ENCODE measurements at regions not wholly inside any gene's neighbourhood (a gene's known extent, or its start where the extent isn't known, plus 50 kb on each side); places are given as distances from the start of the nearest gene placed in this dataset.

- no peak for DNase-seq (ENCODE audit: extremely low read depth, low read depth)
- H3K4me3 ChIP-seq (replicated peaks; ENCODE audit: low read depth, low read length) = no peak overlapping the region
- TF ChIP-seq, protein P1, sequence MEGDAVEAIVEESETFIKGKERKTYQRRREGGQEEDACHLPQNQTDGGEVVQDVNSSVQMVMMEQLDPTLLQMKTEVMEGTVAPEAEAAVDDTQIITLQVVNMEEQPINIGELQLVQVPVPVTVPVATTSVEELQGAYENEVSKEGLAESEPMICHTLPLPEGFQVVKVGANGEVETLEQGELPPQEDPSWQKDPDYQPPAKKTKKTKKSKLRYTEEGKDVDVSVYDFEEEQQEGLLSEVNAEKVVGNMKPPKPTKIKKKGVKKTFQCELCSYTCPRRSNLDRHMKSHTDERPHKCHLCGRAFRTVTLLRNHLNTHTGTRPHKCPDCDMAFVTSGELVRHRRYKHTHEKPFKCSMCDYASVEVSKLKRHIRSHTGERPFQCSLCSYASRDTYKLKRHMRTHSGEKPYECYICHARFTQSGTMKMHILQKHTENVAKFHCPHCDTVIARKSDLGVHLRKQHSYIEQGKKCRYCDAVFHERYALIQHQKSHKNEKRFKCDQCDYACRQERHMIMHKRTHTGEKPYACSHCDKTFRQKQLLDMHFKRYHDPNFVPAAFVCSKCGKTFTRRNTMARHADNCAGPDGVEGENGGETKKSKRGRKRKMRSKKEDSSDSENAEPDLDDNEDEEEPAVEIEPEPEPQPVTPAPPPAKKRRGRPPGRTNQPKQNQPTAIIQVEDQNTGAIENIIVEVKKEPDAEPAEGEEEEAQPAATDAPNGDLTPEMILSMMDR (IDR thresholded peaks at IDR 0.05; ENCODE audit: low read depth, low read length, missing control alignments) = no peak
These were observed 438.0 kb upstream of the MAF start for GRCh38 chr16:80038566-80038965.

DNA sequence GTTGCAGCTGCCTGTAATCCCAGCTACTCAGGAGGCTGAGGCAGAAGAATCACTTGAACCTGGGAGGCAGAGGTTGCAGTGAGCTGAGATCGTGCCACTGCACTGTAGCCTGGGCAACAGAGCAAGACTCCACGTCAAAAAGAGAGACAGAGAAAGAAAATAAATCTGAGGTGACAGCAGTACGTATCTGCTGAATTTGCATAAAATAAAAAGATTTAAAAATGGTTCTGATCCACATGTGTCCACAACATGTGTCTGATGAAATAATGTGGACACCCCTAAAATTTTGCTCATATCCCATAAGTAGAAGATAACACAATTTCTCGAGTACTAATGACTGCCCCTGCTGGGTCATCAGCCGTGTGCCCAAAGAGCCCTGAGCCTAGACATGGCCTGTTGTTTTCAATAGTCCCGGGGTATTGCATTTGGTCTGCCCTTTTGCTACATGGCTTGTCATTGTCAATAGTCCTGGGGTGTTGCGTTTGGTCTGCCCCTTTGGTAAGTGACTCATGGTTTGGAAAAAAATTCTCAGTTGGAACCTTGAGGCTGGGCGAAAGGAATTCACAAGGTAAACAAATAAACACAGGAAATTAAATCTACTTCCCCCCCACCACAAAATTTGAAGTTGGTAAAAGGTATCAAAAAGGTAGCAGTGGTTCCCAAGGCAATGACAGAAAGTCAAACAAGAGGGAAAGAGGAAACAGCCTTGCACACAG is 434.6 kb upstream of the MAF start:
- no peak for DNase-seq (ENCODE audit: extremely low read depth, low read depth)
- H3K4me3 ChIP-seq (replicated peaks; ENCODE audit: low read depth, low read length) = no peak overlapping the region
- TF ChIP-seq, protein P1 (IDR thresholded peaks at IDR 0.05; ENCODE audit: low read depth, low read length, missing control alignments) = no peak

DNA sequence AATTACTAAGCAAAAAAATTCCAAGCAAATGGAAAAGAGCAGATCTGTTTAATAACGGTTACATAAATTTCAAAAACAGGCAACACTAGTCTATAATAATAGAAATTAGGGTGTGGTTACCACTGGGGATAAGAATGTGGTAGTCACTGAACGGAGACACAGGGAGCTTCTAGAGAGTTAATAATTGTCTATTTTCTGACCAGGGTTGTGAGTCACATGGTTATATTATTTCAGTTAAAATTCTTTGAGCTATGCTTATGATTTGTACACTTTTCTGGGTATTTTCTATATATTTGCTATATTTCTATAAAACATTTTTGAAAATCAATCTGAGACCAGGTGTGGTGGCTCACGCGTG is 433.9 kb upstream of the MAF start:
- no peak overlapping the region for H3K4me3 ChIP-seq (replicated peaks; ENCODE audit: low read depth, low read length)
- TF ChIP-seq, protein P1 (IDR thresholded peaks at IDR 0.05; ENCODE audit: low read depth, low read length, missing control alignments) = no peak

DNA sequence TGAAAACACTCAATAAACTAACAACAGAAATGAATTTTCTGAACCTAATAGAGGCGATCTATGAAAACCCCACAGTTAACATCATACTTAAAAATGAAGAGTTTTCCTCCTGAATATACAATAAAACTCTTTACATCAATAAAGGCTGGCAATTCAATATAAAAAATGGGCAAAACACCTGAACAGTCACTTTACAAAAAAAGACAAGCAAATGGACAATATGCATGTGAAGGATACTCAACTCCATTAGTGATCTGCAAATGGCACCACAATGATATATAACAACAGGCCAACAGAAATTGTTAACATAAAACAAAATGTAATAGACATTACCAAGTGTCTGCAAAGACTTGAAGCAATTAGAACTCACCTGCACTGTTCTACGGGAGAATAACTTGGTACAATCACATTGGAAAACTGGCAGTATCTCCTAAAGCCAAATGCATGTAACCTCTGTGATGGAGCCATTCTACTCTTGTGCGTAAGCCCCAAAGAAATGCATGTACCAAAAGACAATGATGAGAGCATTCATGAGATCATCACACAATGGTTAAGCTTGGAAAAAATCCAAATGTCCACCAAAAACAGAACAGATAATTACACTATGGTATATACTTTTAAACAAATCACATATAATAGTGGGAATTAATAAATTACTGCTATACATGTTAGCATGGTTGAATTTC is 433.4 kb upstream of the MAF start:
- no peak for DNase-seq (ENCODE audit: extremely low read depth, low read depth)
- TF ChIP-seq, protein P1 (IDR thresholded peaks at IDR 0.05; ENCODE audit: low read depth, low read length, missing control alignments) = no peak

More for the DNA sequence above, 433.9 kb upstream of the MAF start:
- no peak for DNase-seq (ENCODE audit: extremely low read depth, low read depth)

GRCh38 chr16:80029761-80030481 is 429.4 kb upstream of the MAF start:
- TF ChIP-seq, protein P1 (IDR thresholded peaks at IDR 0.05; ENCODE audit: low read depth, low read length, missing control alignments) = no peak
- DNase-seq (ENCODE audit: extremely low read depth, low read depth) = no peak

More for the DNA sequence above, 433.4 kb upstream of the MAF start:
- H3K4me3 ChIP-seq (replicated peaks; ENCODE audit: low read depth, low read length) = no peak overlapping the region

DNA sequence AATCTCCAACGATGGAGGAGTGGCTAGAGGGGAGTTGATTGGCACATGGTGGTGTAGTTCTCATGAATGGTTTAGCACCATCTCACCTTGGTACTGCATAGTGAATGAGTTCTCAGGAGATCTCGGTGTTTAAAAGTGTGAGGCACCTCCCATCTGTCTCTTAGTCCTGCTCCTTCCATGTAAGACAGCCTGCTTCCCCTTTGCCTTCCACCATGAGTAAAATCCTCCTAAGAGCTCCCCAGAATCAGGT is 428.8 kb upstream of the MAF start:
- TF ChIP-seq, protein P1 (IDR thresholded peaks at IDR 0.05; ENCODE audit: low read depth, low read length, missing control alignments) = no peak
- no peak overlapping the region for H3K4me3 ChIP-seq (replicated peaks; ENCODE audit: low read depth, low read length)
- no peak for DNase-seq (ENCODE audit: extremely low read depth, low read depth)

More at GRCh38 chr16:80029761-80030481, 429.4 kb upstream of the MAF start:
- H3K4me3 ChIP-seq (replicated peaks; ENCODE audit: low read depth, low read length) = no peak overlapping the region
